PC-9 (cell line): ENCODE measurements at regions not wholly inside any gene's neighbourhood (a gene's known extent, or its start where the extent isn't known, plus 50 kb on each side); places are given as distances from the start of the nearest gene placed in this dataset.

Experiments used
- EZH2 ChIP-seq: fragments of 200-600 bp; sonication (generic); IDR thresholded peaks from 2 replicates; pipeline ENCODE4 v1.8.0; 2017; ENCODE audit warnings: antibody characterized with exemption, low read depth
- TF ChIP-seq, protein P1 (sequence below): fragments of 200-600 bp; sonication (generic); conservative IDR thresholded peaks from 2 replicates; pipeline ENCODE4 v1.6.1; 2017; ENCODE audit warnings: mixed run types, antibody characterized with exemption, mild to moderate bottlenecking, moderate library complexity

DNA sequence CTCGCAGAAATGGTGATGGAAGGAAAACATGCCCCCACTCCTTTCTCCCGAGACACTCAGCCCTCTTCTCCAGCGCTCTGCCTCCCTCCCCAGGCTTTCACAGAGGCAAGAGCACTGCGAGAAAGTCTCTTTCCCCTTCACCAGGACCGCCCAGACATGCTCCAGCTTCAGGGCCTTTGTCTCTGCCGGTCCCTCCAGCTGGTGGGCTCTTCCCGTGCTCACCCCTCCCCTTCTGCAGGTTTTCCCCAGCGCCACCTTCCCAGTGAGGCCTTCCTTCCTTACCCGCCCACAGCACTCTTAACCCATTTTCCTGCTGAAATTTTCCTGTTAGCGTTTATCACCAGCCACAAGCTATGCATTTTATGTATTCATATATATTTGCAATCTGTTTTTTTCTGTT is 86.2 kb downstream of the TFAP2C start:
- TF ChIP-seq, protein P1, sequence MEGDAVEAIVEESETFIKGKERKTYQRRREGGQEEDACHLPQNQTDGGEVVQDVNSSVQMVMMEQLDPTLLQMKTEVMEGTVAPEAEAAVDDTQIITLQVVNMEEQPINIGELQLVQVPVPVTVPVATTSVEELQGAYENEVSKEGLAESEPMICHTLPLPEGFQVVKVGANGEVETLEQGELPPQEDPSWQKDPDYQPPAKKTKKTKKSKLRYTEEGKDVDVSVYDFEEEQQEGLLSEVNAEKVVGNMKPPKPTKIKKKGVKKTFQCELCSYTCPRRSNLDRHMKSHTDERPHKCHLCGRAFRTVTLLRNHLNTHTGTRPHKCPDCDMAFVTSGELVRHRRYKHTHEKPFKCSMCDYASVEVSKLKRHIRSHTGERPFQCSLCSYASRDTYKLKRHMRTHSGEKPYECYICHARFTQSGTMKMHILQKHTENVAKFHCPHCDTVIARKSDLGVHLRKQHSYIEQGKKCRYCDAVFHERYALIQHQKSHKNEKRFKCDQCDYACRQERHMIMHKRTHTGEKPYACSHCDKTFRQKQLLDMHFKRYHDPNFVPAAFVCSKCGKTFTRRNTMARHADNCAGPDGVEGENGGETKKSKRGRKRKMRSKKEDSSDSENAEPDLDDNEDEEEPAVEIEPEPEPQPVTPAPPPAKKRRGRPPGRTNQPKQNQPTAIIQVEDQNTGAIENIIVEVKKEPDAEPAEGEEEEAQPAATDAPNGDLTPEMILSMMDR: no peak
- TF ChIP-seq EZH2: no peak
